ENCODE measurements at regions not wholly inside any gene's neighbourhood (a gene's known extent, or its start where the extent isn't known, plus 50 kb on each side); places are given as distances from the start of the nearest gene placed in this dataset.
"Not testable (repeated sequence)": the region's sequence is repeated elsewhere in the genome, so short reads cannot be mapped to it uniquely, and the experiment has no call there.

DNA sequence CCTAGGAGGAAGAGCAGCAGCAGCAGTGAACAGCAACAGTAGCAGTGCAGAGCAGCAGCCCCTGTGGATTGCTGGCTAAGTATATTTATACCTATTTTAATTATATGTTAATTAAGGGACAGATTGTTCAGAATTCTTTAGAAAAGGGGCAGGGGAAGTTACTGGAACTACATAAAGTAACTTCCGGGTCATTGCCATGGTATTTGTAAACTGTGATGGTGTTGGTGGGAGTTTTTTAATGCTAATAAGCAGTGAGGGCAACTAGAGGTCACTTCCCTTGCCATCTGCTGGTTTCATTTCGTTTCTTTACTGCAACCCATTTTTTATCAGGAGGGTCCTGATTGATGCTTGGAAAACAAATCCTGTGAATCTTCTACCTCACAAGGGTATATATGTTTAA is 229.8 kb upstream of the PODXL start:
- DNase-seq: no peak

DNA sequence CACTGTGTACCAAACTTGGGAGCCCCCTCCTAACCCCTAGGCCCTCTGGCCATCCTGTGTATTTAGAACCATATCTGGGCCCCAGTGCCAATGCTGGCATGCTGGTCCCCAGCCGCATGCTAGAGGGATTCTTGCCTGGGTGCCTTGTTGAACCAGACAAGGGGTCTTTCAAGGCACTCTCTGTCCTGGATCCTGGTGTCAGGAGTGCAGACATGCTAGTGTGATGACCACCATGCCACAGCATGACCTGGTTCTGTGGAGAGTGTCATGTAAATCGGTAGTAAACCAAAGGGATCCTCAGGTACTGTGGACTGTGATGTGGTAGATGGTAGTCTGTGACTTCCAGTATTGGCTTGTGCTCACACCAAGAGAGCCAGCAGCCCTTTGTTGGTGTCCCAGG is 222.2 kb upstream of the PODXL start:
- no peak for DNase-seq

DNA sequence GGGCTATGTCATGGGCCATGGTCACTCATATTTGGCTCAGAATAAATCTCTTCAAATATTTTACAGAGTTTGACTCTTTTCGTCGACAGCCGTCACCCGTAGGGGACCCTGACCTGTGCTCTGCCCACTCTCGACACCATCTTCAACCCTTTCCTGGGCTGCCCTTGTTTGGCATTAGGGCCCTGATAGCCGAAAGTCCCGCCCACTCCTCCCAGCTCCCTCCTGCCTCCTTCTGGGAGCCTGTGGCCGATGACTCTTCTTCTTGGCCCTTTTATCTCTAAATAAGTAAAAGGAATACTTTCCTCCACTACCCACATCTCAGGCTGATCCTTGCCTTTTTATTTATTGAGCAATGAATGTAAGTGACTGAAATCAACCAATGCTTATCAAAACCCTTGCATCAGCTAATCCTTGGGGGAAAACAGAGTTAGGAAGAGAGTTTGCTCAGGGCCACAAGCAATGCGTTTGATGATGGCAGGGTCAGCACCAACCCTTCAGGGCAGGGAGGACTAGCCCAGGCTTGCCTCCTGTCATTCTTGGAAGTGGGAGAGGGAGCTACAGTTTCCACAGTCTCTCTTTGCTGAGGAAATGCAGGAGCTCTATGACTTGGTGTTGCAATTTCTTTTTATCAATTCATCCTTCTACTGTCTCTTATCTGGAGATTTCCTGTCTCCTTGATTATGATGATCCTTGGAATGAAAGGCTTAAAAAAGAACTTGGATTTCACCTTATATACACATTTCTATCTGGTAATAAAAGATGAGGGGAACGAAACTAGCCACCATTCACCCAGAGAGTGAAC is 218.2 kb upstream of the PODXL start:
- DNase-seq: peak; percentile 7

DNA sequence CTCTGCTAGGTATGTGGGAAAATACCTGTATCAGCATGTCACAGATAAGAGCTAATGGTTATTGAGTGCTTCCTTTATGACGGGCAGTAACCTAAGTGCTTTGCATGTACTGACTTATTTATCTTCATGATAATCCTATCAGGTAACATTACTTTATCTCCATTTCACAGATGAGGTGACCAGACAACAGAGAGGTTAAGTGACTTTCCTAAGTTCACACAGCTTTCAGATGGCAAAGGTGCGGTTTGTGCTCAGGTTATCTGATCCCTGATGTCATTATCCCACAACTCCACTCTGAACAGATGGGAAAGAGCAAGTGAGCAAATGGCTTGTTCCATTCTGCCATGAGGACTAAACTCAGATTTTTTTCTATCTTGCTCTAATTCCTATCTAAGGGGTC is 217.0 kb upstream of the PODXL start:
- DNase-seq: no peak

DNA sequence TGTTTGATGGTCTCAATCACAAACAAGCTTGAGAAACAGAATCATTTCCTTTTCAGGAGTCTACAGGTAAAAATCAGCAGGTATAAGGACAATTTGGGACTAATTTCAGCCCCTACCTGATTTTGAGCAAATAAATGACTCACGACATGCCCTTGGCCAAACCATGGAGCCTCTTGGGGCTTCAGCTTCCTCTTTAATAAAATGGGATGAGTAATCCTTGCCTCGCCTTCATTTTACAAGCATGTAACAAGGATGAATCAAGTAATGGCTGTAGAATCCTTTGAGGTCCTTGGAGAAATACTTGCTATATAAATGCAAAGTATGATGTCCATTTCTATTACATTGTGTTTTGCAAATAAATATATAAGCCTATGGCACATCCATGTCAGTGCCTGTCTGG is 212.8 kb upstream of the PODXL start:
- DNase-seq: no peak

DNA sequence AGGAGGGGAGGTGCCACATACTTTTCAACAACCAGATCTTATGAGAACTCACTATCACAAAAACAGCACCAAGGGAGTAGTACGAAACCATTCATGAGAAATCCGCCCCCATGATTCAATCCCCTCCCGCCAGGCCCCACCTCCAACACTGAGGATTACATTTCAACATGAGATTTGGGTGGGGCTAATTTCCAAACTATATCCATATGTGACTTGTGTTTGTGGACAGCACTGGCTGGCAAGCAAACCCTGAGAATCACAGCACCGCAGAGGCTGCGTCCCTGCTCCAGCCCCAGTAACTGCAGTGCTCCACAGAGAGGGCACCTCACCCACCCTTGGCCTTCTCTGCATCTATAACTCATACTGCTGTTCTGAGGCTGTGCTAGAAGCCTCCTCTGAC is 211.2 kb upstream of the PODXL start:
- DNase-seq: no peak

DNA sequence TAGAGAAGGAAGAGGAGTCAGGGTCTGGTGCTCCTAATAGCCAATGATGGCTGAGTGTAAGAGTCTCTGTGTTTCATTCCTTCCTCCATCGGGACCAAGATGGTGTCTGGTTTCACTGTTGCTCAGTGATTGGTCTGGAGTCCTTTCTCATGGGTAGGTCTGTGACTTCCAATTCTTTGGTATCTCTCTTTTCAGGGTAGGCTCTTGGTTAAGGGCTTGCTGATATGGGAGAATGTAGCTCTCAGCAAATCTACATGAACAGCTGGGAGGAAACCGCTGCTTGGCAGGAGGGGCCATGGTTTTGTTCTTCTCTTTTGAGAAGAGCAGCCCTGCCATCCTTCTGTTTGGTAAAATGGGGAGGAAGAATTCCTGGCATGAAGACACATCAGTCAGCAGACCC is 209.1 kb upstream of the PODXL start:
- DNase-seq: no peak

DNA sequence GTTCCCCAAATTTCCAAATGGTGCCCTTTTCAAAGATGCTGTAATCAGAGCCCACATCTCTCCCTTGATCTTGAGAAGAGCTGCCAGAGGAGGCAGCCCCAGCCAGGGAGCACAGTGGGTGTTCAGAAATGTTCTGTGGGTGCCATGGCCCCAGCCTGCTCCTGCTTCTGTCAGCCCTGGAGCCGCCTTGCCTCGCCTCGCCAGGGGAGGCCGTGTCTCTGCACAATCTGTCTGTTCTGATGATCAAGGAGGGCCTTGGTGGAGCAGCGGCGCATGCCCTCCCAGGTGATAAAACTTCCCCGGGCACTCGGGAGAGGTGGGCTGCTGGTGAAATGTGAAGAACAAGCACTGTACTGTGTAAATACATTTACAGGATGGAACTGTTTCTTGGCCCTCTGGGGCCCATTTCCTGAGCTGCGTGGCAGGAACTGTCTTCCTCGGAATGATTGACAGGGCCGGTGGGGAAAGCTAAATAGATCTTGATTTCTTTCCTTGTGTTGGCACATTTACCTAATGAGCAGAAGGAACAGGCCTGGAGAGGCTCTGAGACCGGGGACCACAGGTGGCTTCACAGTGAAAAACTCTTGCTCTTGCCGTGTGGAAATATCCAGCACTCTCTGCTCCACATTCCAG is 207.8 kb upstream of the PODXL start:
- DNase-seq: no peak

DNA sequence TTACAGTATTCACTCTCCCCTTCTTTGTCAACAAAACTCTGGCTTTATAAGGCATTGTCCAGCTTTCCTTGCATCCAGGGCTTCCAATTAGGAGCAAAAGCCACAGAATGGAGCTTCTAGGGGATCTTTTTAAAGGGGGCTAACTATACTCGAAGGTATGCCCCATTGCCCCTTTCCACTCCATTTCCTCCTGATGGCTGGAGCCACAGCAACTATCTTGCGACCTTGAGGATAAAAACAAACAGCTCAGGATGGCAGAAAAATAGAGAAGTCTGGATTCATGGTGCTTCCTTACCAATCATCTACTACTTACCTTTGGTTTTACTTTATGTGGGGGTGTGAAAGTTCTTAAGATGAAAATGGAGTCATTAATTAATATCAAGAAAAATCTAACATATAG is 206.3 kb upstream of the PODXL start:
- no peak for DNase-seq

DNA sequence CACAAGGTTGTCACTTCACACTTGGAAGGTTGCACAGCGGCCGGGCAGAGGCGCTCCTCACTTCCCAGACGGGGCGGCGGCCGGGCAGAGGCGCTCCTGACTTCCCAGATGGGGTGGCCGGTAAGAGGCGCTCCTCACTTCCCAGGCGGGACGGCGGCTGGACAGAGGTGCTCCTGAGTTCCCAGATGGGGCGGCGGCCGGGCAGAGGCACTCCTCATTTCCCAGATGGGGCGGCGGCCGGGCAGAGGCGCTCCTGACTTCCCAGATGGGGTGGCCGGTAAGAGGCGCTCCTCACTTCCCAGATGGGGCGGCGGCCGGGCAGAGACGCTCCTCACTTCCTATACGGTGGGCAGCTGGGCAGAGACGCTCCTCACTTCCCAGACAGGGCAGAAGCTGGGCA is 199.4 kb upstream of the PODXL start:
- not testable (repeated sequence) for DNase-seq

DNA sequence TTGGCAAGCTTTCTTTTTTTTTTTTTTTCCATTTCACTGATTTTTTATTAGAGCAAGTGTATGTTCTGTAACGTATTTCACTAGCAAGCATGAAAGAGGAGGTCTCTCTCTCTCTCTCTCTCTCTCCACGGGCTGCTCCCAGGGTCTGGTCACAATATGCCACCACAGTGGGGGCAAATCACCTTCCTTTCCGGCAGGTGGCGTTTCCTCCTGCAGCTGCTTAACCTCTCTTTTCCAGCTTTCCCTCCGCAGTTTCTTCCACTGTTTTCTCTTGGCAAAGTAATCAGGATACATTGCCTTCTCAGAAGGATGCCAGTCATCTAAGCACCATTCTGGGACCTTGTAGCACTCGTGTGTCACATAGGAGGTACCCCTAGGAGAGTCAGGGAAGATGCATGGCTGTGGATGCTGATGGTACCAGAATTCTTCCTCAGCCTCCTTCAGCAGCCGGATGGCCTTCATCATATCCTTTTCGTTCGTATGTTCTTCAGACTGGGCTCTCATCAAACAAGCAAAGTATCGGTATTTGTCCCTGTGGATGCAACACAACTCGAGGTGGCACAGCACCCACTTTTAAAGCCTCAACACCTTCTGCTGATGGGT is 197.3 kb upstream of the PODXL start:
- DNase-seq: no peak

DNA sequence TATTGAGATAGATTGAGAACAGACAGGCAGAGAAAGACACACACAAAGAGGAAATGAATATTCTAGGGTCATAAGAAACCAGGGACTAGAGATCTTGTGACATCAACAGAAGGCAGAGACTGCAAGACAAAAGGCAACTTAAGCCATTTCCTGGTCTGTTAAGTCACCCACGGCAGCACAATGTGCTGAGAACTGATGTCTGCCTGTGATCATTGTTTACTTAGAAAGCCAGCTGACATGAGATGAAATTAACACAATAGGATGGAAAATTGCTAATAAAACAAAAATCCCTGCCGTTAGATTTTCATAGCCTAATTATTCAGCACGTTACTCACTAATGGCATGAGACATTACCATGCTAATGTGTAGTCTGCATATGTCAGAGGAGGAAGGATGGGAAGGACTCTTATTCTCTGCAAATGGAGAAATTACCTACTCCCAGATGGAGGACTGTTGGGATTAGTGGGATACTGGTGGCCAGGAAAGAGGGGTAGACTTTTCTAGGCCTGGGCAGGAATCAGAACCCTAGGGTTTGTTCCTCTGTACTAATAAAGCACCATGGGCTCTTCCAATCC is 191.3 kb upstream of the PODXL start:
- peak; percentile 71 for DNase-seq

DNA sequence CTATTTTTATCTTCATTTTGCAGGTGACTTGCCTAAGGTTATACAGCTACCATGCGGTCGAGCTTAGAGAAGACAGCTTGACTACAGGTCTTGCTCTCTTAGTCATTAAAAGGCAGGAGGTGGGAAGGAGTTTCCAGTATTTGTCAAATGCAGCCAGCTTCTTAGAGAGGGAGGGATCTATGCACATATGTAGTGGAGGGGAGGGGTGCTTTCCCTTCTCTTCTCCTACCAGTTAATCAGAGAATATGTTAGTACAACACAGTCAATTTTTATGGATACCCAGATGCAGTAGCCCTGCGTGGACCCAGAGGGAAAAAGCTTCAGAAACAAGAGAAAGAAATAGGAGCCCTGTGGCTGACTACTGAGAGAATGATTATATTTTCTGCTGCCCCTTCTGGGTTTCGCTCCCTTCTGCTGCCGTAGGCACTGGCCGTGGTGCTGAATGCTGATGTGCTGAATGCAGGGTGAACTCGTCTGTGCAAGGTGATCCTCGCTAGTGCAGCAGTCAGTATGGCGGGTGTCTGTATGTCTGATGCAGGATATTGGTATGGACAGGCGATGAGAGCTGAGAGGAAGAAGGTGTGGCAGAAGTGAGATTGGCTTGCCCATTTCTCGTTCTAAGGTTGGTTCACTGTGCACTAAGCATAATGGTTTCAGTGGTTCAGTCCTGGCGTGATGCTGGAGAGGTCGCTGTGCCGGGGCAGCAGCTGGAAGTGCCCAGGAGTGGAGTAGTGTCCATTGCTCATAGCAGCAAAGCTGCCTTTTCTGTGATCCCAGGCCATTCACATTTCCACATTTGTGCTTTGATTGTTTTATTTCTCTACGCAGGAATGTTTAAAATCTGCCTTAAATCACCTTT is 189.2 kb upstream of the PODXL start:
- no peak for DNase-seq

DNA sequence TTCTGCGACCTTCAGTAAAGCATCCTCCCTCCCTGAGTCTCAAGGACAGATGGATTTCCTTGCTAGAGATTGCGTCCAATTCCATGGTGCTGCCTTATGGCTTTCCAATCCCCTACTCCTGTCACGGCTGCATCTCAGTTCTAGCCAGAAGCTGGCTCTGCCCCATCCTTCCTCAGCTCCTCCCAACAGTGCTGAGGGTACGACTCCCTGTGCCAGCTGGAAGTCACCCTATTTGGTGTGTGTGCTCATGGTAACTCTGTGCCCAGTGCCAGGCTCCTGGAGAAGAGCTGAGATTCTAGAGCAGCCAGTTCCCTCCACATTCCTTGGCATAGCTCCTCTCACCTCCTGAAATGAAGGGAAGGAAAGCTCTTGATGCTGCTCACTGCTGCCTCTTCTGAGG is 185.0 kb upstream of the PODXL start:
- no peak for DNase-seq

DNA sequence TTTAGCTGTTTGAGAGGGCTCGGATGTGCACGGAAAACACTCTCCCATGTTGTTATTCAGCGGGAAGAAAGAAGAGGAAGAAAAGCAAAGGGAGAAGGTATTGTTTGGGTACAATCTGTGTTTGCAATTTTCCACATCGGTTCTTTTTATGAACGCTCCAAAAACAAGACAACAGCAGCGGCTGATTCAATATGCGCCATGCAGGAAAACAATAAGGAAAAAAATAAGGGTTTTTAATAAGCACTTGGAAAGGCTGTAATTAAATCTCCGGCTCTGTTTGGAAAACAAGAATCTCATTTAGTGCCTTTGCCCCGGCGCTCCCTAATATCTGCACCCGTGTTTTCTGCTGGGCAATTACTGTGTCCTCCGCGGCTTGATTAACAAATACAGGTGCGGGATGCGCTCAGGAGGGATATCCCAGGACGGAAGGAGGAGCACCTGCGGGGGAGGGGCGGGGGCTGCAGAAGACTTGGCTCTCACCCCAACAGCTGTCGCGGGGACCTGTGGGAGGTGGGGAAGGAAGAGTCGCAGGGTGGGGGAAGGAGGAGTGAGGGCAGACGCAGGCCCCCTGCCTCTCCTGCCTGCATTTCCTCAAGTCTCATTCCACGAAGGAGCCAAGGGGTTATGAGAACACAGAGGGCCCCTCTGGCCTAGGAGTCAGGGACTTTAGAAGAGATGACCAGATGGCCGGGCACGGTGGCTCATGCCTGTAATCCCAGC is 181.5 kb upstream of the PODXL start:
- peak; percentile 75 for DNase-seq

DNA sequence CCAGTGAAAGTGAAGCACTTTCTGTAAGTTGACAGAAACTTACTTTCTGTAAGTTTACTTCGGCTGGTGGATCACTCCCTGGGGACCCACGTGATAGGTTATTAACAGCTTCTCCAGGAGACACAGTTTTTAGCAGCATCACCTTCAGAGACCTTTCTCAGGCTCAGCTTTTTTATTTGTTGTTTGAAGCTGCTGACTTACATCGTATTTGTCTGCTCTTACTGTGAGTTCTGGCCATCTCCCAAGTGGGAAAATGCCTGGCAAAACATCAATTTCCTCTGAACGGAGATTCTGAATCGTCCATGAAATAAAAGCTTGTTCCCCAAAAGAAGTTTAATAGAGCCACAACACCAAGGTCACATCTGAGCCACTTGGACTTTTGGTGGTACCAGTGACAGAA is 178.7 kb upstream of the PODXL start:
- DNase-seq: no peak

DNA sequence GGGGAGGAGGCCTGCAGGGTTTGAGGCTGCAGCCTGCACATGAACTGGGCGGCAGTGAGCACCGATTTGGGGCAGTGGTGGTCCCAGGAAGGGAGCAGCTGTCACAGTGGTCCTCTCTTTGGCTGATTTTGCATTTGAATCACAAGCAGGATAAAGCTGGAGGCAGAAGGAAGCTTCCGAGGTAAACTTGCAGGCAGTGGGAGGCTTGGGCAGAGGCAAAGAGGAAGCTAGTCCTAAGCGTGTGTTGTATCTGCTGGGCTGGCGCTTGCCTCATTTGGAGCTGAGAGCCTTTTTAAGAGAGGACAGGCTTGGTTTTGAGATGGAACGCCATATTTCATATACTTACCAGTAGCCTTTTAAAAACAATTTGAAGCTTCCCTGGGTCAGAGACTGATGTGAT is 177.2 kb upstream of the PODXL start:
- DNase-seq: no peak

DNA sequence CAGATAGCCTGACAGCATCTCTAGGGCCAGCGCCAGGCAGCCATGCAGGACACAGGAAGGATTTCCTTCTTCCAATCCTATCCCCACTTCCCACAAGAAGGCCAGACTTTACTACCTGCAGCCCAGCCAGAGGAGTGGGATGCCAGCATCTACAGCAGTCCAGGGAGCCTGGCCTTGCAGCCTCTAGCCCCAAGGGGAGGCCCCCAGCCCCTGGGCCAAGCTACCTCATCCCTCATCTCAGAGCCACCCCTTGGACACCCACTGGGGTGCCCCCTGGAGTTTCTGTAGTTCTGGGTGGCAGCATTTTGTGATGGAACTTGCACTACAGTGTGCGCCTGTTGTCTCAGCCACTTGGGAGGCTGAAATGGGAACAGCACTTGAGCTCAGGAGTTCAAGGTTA is 170.8 kb upstream of the PODXL start:
- DNase-seq: no peak

DNA sequence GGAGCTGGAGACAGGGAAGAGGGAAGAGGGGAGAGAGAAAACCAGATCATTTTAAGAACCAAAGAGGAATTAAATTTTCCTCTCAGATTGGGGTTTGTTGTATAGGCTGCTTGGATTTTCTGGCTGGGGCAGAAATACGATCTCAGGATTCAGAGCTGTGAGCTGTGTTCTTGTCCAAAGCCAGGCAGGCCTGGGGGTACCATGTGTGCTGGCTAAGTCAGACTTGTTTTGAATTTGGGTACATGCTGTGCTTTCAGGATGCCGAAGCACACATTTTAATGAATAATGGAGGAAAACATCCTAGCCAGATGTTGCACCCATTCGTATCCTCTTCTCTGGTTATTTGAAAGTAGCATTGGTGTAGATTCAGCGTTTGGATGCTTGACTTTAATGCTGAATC is 170.3 kb upstream of the PODXL start:
- no peak for DNase-seq

DNA sequence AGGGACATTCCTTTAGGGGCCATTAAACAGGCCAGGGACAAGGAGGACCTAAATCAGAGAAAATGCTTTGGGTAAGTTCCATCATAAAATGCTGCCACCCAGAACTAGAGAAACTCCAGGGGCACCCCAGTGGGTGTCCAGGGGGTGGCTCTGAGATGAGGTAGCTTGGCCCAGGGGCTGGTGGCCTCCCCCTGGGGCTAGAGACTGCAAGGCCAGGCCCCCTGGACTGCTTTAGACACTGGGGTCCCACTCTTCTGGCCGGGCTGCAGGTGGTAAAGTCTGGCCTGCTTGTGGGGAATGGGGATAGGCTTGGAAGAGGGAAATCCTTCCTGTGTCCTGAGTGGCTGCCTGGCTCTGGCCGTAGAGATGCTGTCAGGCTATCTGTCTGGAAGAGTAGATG is 169.6 kb upstream of the PODXL start:
- no peak for DNase-seq

DNA sequence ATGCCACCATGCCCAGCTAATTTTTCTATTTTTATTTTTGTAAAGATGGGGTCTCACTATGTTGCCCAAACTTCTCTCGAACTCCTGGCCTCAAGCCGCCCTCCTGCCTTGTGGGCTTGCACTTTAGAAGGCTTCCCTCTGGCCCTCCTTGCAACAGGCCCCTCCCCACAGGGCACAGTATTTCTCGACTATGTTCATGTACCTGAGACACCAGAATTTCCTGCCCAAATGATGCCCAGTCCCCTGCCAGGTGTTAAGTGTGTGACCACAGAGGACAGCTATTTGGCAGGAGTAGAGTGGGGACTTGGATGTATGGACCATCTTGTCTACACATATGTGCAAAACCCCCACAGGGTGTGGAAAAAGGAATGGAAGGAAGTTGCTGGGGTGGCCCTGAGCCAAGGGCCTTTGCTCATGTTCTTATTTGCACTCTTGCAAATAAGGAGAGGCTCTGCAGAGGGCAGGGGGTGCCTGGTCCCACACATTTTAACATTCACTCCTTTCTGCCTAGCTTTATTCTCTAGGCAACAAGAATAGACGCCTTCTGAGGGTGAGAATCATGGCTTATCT is 168.4 kb upstream of the PODXL start:
- no peak for DNase-seq

DNA sequence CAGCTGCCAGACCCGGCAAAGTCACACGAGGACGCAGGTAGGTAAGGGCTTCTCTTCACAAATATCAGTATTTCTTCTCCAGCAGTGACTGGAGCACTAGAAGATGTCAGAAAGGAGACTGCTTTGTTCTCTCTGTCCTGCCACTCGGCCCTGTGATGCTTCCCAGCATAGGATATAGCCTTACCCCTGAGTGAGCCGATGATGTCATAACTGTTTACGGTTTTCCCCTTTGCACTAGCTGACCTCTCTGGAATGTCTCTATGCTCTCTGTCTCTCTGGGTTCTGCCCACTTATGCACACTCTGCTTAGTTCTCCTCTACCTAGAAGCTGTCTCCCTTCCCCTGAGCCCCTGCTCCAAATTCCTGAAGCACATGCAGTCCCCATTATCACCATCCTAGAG is 167.5 kb upstream of the PODXL start:
- DNase-seq: no peak
